Chondrocyte (in vitro differentiated cells): ENCODE measurements at regions not wholly inside any gene's neighbourhood (a gene's known extent, or its start where the extent isn't known, plus 50 kb on each side); places are given as distances from the start of the nearest gene placed in this dataset.

Experiments used
- DNase-seq: peaks from one replicate; pipeline ENCODE4 v3.0.0; 2021; ENCODE audit warnings: mixed read lengths, low spot score
- H3K27ac Mint-ChIP-seq: one replicate; pipeline ENCODE4 v1.8.0; 2021; ENCODE audit warnings: mild to moderate bottlenecking, moderate library complexity, mixed read lengths; ENCODE audit not compliant: unreplicated experiment
- H3K27me3 Mint-ChIP-seq: 2 replicates; pipeline ENCODE4 v1.8.0; 2021; ENCODE audit warnings: low read depth, mixed read lengths
- H3K36me3 Mint-ChIP-seq: 2 replicates; pipeline ENCODE4 v1.8.0; 2021; ENCODE audit warnings: low read depth, mixed read lengths
- H3K4me1 Mint-ChIP-seq: 2 replicates; pipeline ENCODE4 v1.8.0; 2021; ENCODE audit warnings: low read depth, mild to moderate bottlenecking, mixed read lengths
- H3K4me3 Mint-ChIP-seq: one replicate; pipeline ENCODE4 v1.8.0; 2021; ENCODE audit warnings: mild to moderate bottlenecking, moderate library complexity, mixed read lengths; ENCODE audit not compliant: unreplicated experiment
- H3K9me3 Mint-ChIP-seq: 2 replicates; pipeline ENCODE4 v1.8.0; 2021; ENCODE audit warnings: low read depth, mixed read lengths
- TF ChIP-seq, protein P1 (sequence below): fragments of 200-600 bp; sonication (generic); IDR thresholded peaks from 2 replicates; pipeline ENCODE4 v1.5.0; 2021; ENCODE audit warnings: antibody characterized with exemption, mild to moderate bottlenecking, moderate library complexity

DNA sequence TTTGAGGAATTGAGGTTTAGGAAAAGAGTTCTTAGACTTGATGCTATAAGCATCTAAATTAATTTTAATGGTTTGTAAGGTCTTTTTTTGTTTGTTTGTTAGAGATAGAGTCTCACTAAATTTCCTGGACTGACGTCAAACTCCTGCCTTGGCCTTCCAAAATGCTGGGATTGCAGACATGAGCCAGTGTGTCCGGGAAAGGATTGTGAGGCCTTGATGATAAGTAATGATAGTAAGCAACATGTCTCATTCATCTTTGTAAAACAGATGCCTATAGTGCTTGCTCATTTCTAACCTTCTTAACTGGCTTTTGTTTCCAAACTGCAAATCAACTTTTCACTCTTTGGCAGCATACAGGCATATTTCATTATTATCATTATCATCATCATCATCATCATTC, 176.0 kb upstream of the KCND2 start:
- no peak for DNase-seq
- TF ChIP-seq, protein P1, sequence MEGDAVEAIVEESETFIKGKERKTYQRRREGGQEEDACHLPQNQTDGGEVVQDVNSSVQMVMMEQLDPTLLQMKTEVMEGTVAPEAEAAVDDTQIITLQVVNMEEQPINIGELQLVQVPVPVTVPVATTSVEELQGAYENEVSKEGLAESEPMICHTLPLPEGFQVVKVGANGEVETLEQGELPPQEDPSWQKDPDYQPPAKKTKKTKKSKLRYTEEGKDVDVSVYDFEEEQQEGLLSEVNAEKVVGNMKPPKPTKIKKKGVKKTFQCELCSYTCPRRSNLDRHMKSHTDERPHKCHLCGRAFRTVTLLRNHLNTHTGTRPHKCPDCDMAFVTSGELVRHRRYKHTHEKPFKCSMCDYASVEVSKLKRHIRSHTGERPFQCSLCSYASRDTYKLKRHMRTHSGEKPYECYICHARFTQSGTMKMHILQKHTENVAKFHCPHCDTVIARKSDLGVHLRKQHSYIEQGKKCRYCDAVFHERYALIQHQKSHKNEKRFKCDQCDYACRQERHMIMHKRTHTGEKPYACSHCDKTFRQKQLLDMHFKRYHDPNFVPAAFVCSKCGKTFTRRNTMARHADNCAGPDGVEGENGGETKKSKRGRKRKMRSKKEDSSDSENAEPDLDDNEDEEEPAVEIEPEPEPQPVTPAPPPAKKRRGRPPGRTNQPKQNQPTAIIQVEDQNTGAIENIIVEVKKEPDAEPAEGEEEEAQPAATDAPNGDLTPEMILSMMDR, result no peak
- Mint-ChIP-seq H3K4me1 (peaks cover 2% of the 10 kb centered on the region), H3K9me3 (no peaks in the 10 kb centered on the region), H3K27me3 (no peaks in the 10 kb centered on the region), H3K4me3 (no peak overlapping the region), H3K27ac (no peak overlapping the region), H3K36me3 (no peaks in the 10 kb centered on the region)

DNA sequence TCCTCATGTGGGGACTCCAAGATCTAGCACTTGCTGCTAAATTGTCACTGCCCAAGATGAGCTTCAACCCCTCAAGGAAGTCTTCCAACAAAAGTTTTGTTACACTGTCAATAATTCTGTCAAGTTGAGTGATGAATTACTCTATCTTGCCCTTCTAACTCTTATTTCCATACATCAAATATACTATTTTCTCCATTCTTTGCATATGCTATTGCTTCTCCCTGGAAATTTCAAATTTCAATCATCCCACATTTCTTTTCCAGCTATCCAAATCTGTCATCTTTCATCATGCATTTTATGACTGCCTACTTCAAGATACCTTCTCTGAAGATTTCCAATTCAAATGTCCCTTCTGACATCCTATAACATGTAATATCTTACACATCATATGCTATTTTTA, 175.2 kb upstream of the KCND2 start:
- H3K9me3 Mint-ChIP-seq, result no peaks in the 10 kb centered on the region
- H3K4me1 Mint-ChIP-seq, result peaks cover 2% of the 10 kb centered on the region
- no peaks in the 10 kb centered on the region for H3K27me3 Mint-ChIP-seq
- no peak overlapping the region for H3K4me3 Mint-ChIP-seq
- TF ChIP-seq, protein P1, result no peak
- H3K27ac Mint-ChIP-seq, result no peak overlapping the region
- no peak for DNase-seq
- H3K36me3 Mint-ChIP-seq, result no peaks in the 10 kb centered on the region

DNA sequence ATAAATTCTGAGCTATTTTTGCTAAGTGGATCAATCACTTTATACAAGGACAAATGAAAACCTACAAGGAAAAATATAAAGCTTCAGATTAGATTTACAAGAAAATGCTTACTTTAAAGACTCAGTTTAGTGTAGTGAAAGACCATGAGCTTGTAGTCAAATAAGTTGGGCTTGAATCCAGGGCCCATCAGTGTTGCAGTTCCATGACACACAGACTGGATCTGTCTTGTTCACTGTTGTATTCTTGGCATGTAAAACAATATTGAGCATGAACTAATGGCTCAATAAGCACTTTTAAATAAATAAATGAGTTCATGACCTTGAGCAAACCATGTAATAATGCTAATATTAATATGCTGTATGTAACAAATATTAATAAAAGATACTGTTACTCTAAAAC, 164.6 kb upstream of the KCND2 start:
- H3K36me3 Mint-ChIP-seq, result peaks cover 1% of the 10 kb centered on the region
- H3K27ac Mint-ChIP-seq, result no peak overlapping the region
- peaks cover 20% of the 10 kb centered on the region for H3K9me3 Mint-ChIP-seq
- no peaks in the 10 kb centered on the region for H3K27me3 Mint-ChIP-seq
- DNase-seq, result no peak
- TF ChIP-seq, protein P1, result no peak
- H3K4me1 Mint-ChIP-seq, result no peaks in the 10 kb centered on the region
- H3K4me3 Mint-ChIP-seq, result no peak overlapping the region

DNA sequence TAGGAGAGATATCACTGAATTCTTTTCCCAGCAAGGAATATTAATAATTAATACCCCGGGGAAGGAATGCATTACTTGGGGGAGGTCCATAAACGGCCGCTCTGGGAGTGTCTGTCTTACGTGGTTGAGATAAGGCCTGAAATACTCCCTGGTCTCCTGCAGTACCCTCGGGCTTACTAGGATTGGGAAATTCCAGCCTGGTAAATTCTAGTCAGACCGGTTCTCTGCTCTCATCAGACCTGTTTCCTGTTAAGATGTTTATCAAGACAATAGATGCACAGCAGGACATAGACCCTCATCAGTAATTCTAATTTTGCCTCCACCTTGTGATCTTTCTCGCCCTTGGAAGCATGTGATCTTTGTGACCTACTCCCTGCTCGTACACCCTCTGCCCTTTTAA, 162.8 kb upstream of the KCND2 start:
- no peak overlapping the region for H3K27ac Mint-ChIP-seq
- peaks cover 20% of the 10 kb centered on the region for H3K9me3 Mint-ChIP-seq
- no peak for DNase-seq
- no peaks in the 10 kb centered on the region for H3K4me1 Mint-ChIP-seq
- H3K4me3 Mint-ChIP-seq, result no peak overlapping the region
- peaks cover 1% of the 10 kb centered on the region for H3K36me3 Mint-ChIP-seq
- no peaks in the 10 kb centered on the region for H3K27me3 Mint-ChIP-seq
- TF ChIP-seq, protein P1, result no peak

- Mint-ChIP-seq H3K27me3 (no peaks in the 10 kb centered on the region), H3K27ac (no peak overlapping the region), H3K4me3 (no peak overlapping the region), H3K36me3 (peaks cover 1% of the 10 kb centered on the region), H3K9me3 (peaks cover 30% of the 10 kb centered on the region), H3K4me1 (no peaks in the 10 kb centered on the region)
- no peak for DNase-seq
- TF ChIP-seq, protein P1, result no peak
Observed at GRCh38 chr7:120114626-120115025, 158.3 kb upstream of the KCND2 start.
